HepG2 (cell line): ENCODE measurements at regions not wholly inside any gene's neighbourhood (a gene's known extent, or its start where the extent isn't known, plus 50 kb on each side); places are given as distances from the start of the nearest gene placed in this dataset.

ENCODE experiments used
- ATAC-seq: fragments of 200-7000 bp; cut with Tn5 transposase; 3 replicates; pipeline ENCODE4 v1.9.1; 2020; ENCODE audit warnings: mild to moderate bottlenecking, moderate library complexity
- BruUV-seq: library from RNA; stranded (reverse); fragments of 400-500 nt; replicated peaks from 2 replicates; lab custom pipeline; 2021; lab: Mats Ljungman, UMichigan
- CTCF ChIA-PET: fragments of 300-600 bp; formaldehyde crosslinking; extraction: SDS; loops from one replicate; lab custom pipeline; 2021; ENCODE audit warnings: low total read pairs, inconsistent platforms, low intra/inter-chr PET ratio; lab: Yijun Ruan, JAX
- POLR2A ChIA-PET: fragments of 350-600 bp; sonication (Branson Sonifier 250); formaldehyde crosslinking; loops from one replicate; lab custom pipeline; 2020; ENCODE audit warnings: antibody characterized with exemption, inconsistent platforms; lab: Yijun Ruan, JAX
- DNase-seq: peaks from one replicate; pipeline ENCODE4 v3.0.0-alpha.2; 2015; ENCODE audit warnings: low spot score
- FAIRE-seq: peaks from 3 replicates; lab custom pipeline; 2011; peaks lifted over from hg19 to GRCh38; lab: Jason Lieb, UNC
- H2AFZ ChIP-seq: one replicate; pipeline ENCODE4 v1.6.1; 2011; ENCODE audit warnings: low read length, inconsistent platforms
- H3K27ac ChIP-seq: fragments of 300-600 bp; 3 replicates; pipeline ENCODE4 v1.8.0; 2011; ENCODE audit warnings: mixed run types, mild to moderate bottlenecking, mixed read lengths, low read length, inconsistent platforms; ENCODE audit not compliant: insufficient read depth; ENCODE audit errors: extremely low read length
- H3K27me3 ChIP-seq, 2 experiments: fragments of 200-600 bp in 1 of 2; 2 replicates in 1 of 2; 3 replicates in 1 of 2; pipeline versions ENCODE4 v1.6.0 to v1.8.0; 2011; ENCODE audit warnings: low read length in 2 of 2, mild to moderate bottlenecking in 2 of 2, moderate library complexity in 2 of 2, inconsistent platforms in 1 of 2; ENCODE audit not compliant: insufficient read depth in 2 of 2, control insufficient read depth in 1 of 2
- H3K36me3 ChIP-seq, 2 experiments: fragments of 200-600 bp in 1 of 2; replicated peaks in 1 of 2; 2 replicates in 1 of 2; 3 replicates in 1 of 2; pipeline versions ENCODE4 v1.5.1 to v1.8.0; 2011; ENCODE audit warnings: low read length in 2 of 2, inconsistent platforms in 1 of 2; ENCODE audit not compliant: insufficient read depth in 2 of 2, control insufficient read depth in 1 of 2
- H3K4me1 ChIP-seq: 2 replicates; pipeline ENCODE4 v1.5.1; 2012; ENCODE audit warnings: low read length, inconsistent platforms; ENCODE audit not compliant: insufficient read depth
- H3K4me2 ChIP-seq: 2 replicates; pipeline ENCODE4 v1.6.0; 2011; ENCODE audit warnings: low read depth, low read length, inconsistent platforms
- H3K4me3 ChIP-seq, 3 experiments: fragments of 200-600 bp in 1 of 3; sonication (generic), shearing (Covaris generic) in 1 of 3; replicated peaks in 1 of 3; 2 replicates each; pipeline ENCODE4 v1.5.1; 2011 to 2016; ENCODE audit warnings: low read length in 3 of 3, inconsistent platforms in 2 of 3, low read depth in 2 of 3, mild to moderate bottlenecking in 2 of 3, control low read depth in 1 of 3, mixed read lengths in 1 of 3; ENCODE audit not compliant: insufficient read depth in 1 of 3
- H3K79me2 ChIP-seq: one replicate; pipeline ENCODE4 v1.6.1; 2011; ENCODE audit warnings: low read length, inconsistent platforms; ENCODE audit not compliant: insufficient read depth
- H3K9ac ChIP-seq: 2 replicates; pipeline ENCODE4 v1.6.0; 2011; ENCODE audit warnings: mild to moderate bottlenecking, low read depth, low read length, inconsistent platforms; ENCODE audit not compliant: insufficient read depth
- H3K9me3 ChIP-seq: 2 replicates; pipeline ENCODE4 v1.5.1; 2012; ENCODE audit warnings: mild to moderate bottlenecking, low read length
- H4K20me1 ChIP-seq: 2 replicates; pipeline ENCODE4 v1.6.0; 2011; ENCODE audit warnings: inconsistent platforms, mild to moderate bottlenecking, low read length, moderate library complexity; ENCODE audit not compliant: insufficient read depth
- AGO2 ChIP-seq: fragments of 200-400 bp; formaldehyde crosslinking; optimal IDR thresholded peaks from 2 replicates; pipeline ENCODE3; 2017; ENCODE audit warnings: mild to moderate bottlenecking, low read depth, low read length, moderate library complexity
- AKAP8 ChIP-seq: sonication (generic); formaldehyde crosslinking; IDR thresholded peaks from 2 replicates; pipeline ENCODE4 v1.5.1; 2020; ENCODE audit warnings: mild to moderate bottlenecking, missing genetic modification reagents
- ELF4 ChIP-seq: sonication (generic); formaldehyde crosslinking; IDR thresholded peaks from 2 replicates; pipeline ENCODE4 v1.5.0; 2020; ENCODE audit warnings: missing genetic modification reagents, mild to moderate bottlenecking, moderate library complexity, borderline replicate concordance
- KDM1A ChIP-seq: IDR thresholded peaks from 2 replicates; pipeline ENCODE4 v1.6.1; 2016; ENCODE audit warnings: missing compliant biosample characterization
- LRRFIP1 ChIP-seq: sonication (generic); formaldehyde crosslinking; conservative IDR thresholded peaks from 2 replicates; pipeline ENCODE4 v1.4.0; 2020; ENCODE audit warnings: missing genetic modification reagents
- MYNN ChIP-seq: sonication (generic); formaldehyde crosslinking; IDR thresholded peaks from 2 replicates; pipeline ENCODE4 v1.4.0; 2020; ENCODE audit warnings: mild to moderate bottlenecking, low read depth, missing genetic modification reagents
- REL ChIP-seq: sonication (generic); formaldehyde crosslinking; conservative IDR thresholded peaks from 2 replicates; pipeline ENCODE4 v1.8.0; 2022; ENCODE audit warnings: mild to moderate bottlenecking, missing genetic modification reagents, moderate library complexity
- RNF2 ChIP-seq: fragments of 450-650 bp; conservative IDR thresholded peaks from 2 replicates; pipeline ENCODE4 v1.6.1; 2016; ENCODE audit warnings: low read depth
- SIX4 ChIP-seq: sonication (generic); formaldehyde crosslinking; IDR thresholded peaks from 2 replicates; pipeline ENCODE4 v1.4.0; 2020; ENCODE audit warnings: missing genetic modification reagents
- ZEB1 ChIP-seq: IDR thresholded peaks from 2 replicates; pipeline ENCODE4 v1.6.1; 2012; ENCODE audit warnings: mild to moderate bottlenecking, low read depth, inconsistent platforms; ENCODE audit not compliant: insufficient replicate concordance
- ZNF362 ChIP-seq: sonication (generic); formaldehyde crosslinking; IDR thresholded peaks from 2 replicates; pipeline ENCODE4 v1.4.0; 2020; ENCODE audit warnings: missing genetic modification reagents, mild to moderate bottlenecking, borderline replicate concordance
- ZNF614 ChIP-seq: IDR thresholded peaks from 2 replicates; pipeline ENCODE4 v1.6.1; 2018; ENCODE audit warnings: missing biosample characterization, missing genetic modification reagents, inconsistent platforms, borderline replicate concordance
- ZNF670 ChIP-seq: sonication (generic); formaldehyde crosslinking; IDR thresholded peaks from 2 replicates; pipeline ENCODE4 v1.8.0; 2022; ENCODE audit warnings: mild to moderate bottlenecking, missing genetic modification reagents, borderline replicate concordance
- ZNF713 ChIP-seq: sonication (generic); formaldehyde crosslinking; IDR thresholded peaks from 2 replicates; pipeline ENCODE4 v1.4.0; 2020; ENCODE audit warnings: mild to moderate bottlenecking, missing genetic modification reagents
- ZNF772 ChIP-seq: sonication (generic); formaldehyde crosslinking; IDR thresholded peaks from 2 replicates; pipeline ENCODE4 v1.5.0; 2020; ENCODE audit warnings: mild to moderate bottlenecking, missing genetic modification reagents
- WGBS: methylation state at CpG from one replicate; pipeline ENCODE4 v1.1.6; 2017; ENCODE audit warnings: low lambda C conversion rate; 5-methylcytosine and 5-hydroxymethylcytosine counted together
- in situ Hi-C: cut with HindIII; loops from 2 replicates; pipeline ENCODE4 v1.10.0; 2017; ENCODE audit warnings: low pct_unique_long_range_greater_than_20kb; ENCODE audit not compliant: extremely low pct_ligation_motif_present
- intact Hi-C: fragments of 100-400 bp; cut with micrococcal nuclease; formaldehyde crosslinking; loops from one replicate; pipeline ENCODE4 v1.10.0; 2022; ENCODE audit not compliant: unreplicated experiment

- no peak for ATAC-seq
- FAIRE-seq: no peak
- no TSS peak for BruUV-seq
- ChIA-PET CTCF (no interaction called here), POLR2A (no interaction called here)
- WGBS: 94% methylated on average over 1 of the region's 1 CpG
- Histone ChIP-seq H3K4me1 (no peaks in the 10 kb centered on the region), H3K4me3 (no peak overlapping the region), H4K20me1 (no peaks in the 10 kb centered on the region), H3K9me3 (no peaks in the 10 kb centered on the region), H3K27me3 (no peaks in the 10 kb centered on the region), H3K9ac (no peak overlapping the region), H3K36me3 (no peaks in the 10 kb centered on the region), H3K4me2 (no peak overlapping the region), H3K79me2 (no peaks in the 10 kb centered on the region), H3K27ac (no peak overlapping the region), H2AFZ (no peak overlapping the region)
- intact Hi-C loops (no loop called here), in situ Hi-C loops (no loop called here)
- DNase-seq: no peak
- TF ChIP-seq ZNF362 (CRISPR knock-in tag) (no peak), ZNF670 (no peak), ZNF713 (CRISPR knock-in tag) (no peak), SIX4 (CRISPR knock-in tag) (no peak), ELF4 (no peak), AGO2 (no peak), ZNF614 (no peak), RNF2 (no peak), ZEB1 (no peak), ZNF772 (no peak), REL (CRISPR knock-in tag) (no peak), LRRFIP1 (CRISPR knock-in tag) (no peak), KDM1A (CRISPR knock-in tag) (no peak), MYNN (CRISPR knock-in tag) (no peak), AKAP8 (CRISPR knock-in tag) (no peak)
Observed at GRCh38 chr7:85713171-85713570, 526.3 kb upstream of the SEMA3D start.
